SK-N-SH treated with all-trans-retinoic acid at 6 μM for 48 hours (cell line): ENCODE measurements at regions not wholly inside any gene's neighbourhood (a gene's known extent, or its start where the extent isn't known, plus 50 kb on each side); places are given as distances from the start of the nearest gene placed in this dataset.

Experiments used
- GLIS3 ChIP-seq: fragments of 250-450 bp; sonication (Bioruptor Pico); IDR thresholded peaks from 2 replicates; pipeline ENCODE4 v1.5.0; 2020; ENCODE audit warnings: mild to moderate bottlenecking, moderate library complexity
- ISL1 ChIP-seq: fragments of 250-450 bp; sonication (Bioruptor Pico); IDR thresholded peaks from 2 replicates; pipeline ENCODE4 v2.1.2; 2022; ENCODE audit warnings: mild to moderate bottlenecking, moderate library complexity
- RARB ChIP-seq: fragments of 250-450 bp; sonication (Bioruptor Pico); IDR thresholded peaks from 2 replicates; pipeline ENCODE4 v1.8.0; 2021; ENCODE audit warnings: mild to moderate bottlenecking, moderate library complexity
- ZFP30 ChIP-seq: fragments of 450-650 bp; formaldehyde crosslinking; IDR thresholded peaks from 2 replicates; pipeline ENCODE4 v1.5.0; 2022; ENCODE audit warnings: mild to moderate bottlenecking, moderate library complexity
- ZNF565 ChIP-seq: fragments of 450-650 bp; formaldehyde crosslinking; conservative IDR thresholded peaks from 2 replicates; pipeline ENCODE4 v1.5.0; 2020; ENCODE audit warnings: low read depth, mild to moderate bottlenecking, moderate library complexity
- TF ChIP-seq, protein P1 (sequence below): fragments of 250-450 bp; sonication (Bioruptor Pico); IDR thresholded peaks from 2 replicates; pipeline ENCODE4 v1.5.1; 2020; ENCODE audit warnings: low read depth, mild to moderate bottlenecking, moderate library complexity
- TF ChIP-seq, protein P2 (sequence below): fragments of 250-450 bp; sonication (Bioruptor Pico); IDR thresholded peaks from 2 replicates; pipeline ENCODE4 v1.8.0; 2020; ENCODE audit warnings: mild to moderate bottlenecking, moderate library complexity, borderline replicate concordance

DNA sequence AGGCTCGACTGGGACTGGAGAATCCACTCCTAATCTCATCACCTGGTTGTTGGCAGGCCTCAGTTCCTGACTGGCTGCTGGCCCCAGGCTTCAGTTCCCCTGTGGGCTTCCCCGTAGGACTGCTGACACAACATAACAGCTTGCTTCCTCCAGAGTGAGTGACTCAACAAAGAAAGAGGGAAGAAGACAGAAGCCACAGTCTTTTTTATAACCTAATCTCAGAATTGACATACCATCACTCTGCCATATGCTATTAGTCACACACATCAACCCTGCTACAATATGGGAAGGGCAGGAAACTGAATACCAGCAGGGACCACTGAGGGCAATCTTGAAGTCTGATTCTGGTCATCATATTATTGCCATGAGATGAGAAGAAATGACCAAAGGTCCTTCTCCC lies 76.8 kb upstream of the SLC14A2 start:
- TF ChIP-seq, protein P1, sequence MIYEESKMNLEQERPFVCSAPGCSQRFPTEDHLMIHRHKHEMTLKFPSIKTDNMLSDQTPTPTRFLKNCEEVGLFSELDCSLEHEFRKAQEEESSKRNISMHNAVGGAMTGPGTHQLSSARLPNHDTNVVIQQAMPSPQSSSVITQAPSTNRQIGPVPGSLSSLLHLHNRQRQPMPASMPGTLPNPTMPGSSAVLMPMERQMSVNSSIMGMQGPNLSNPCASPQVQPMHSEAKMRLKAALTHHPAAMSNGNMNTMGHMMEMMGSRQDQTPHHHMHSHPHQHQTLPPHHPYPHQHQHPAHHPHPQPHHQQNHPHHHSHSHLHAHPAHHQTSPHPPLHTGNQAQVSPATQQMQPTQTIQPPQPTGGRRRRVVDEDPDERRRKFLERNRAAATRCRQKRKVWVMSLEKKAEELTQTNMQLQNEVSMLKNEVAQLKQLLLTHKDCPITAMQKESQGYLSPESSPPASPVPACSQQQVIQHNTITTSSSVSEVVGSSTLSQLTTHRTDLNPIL (CRISPR knock-in tag): no peak
- TF ChIP-seq ZFP30 (no peak), ISL1 (no peak), GLIS3 (no peak), RARB (no peak), ZNF565 (CRISPR knock-in tag) (no peak)
- TF ChIP-seq, protein P2, sequence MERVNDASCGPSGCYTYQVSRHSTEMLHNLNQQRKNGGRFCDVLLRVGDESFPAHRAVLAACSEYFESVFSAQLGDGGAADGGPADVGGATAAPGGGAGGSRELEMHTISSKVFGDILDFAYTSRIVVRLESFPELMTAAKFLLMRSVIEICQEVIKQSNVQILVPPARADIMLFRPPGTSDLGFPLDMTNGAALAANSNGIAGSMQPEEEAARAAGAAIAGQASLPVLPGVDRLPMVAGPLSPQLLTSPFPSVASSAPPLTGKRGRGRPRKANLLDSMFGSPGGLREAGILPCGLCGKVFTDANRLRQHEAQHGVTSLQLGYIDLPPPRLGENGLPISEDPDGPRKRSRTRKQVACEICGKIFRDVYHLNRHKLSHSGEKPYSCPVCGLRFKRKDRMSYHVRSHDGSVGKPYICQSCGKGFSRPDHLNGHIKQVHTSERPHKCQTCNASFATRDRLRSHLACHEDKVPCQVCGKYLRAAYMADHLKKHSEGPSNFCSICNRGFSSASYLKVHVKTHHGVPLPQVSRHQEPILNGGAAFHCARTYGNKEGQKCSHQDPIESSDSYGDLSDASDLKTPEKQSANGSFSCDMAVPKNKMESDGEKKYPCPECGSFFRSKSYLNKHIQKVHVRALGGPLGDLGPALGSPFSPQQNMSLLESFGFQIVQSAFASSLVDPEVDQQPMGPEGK (CRISPR knock-in tag): no peak
